Upper lobe of left lung (tissue), 6 donors: ENCODE measurements at regions not wholly inside any gene's neighbourhood (a gene's known extent, or its start where the extent isn't known, plus 50 kb on each side); places are given as distances from the start of the nearest gene placed in this dataset.

Experiments used
- ATAC-seq, 2 donors: fragments of 200-7000 bp; cut with Tn5 transposase; one replicate each; pipeline ENCODE4 v1.9.1; 2022; ENCODE audit warnings: mild to moderate bottlenecking in 2 of 2, moderate library complexity in 2 of 2; ENCODE audit not compliant: low FRiP score in 2 of 2
- DNase-seq, 2 donors: peaks; one replicate each; pipeline ENCODE4 v3.0.0-alpha.2; 2019 to 2020
- H3K27ac ChIP-seq, 4 donors: fragments of 200-600 bp; sonication (generic); one replicate each; pipeline ENCODE4 v1.5.1; 2016 to 2019
- H3K27me3 ChIP-seq, 4 donors: fragments of 200-600 bp; sonication (generic); one replicate each; pipeline ENCODE4 v1.5.1; 2017 to 2019
- H3K36me3 ChIP-seq, 4 donors: fragments of 200-600 bp; sonication (generic); one replicate each; pipeline ENCODE4 v1.5.1; 2016 to 2019
- H3K4me1 ChIP-seq, 4 donors: fragments of 200-600 bp; sonication (generic); one replicate each; pipeline ENCODE4 v1.5.1; 2018 to 2019
- H3K4me3 ChIP-seq, 4 donors: fragments of 200-600 bp; sonication (generic); one replicate each; pipeline ENCODE4 v1.5.1; 2017 to 2019; ENCODE audit warnings: mild to moderate bottlenecking in 2 of 4, moderate library complexity in 1 of 4
- H3K9me3 ChIP-seq, 4 donors: fragments of 200-600 bp; sonication (generic); one replicate each; pipeline ENCODE4 v1.5.1; 2018 to 2019
- CTCF ChIP-seq, 6 experiments: fragments of 450-650 bp in 4 of 6; fragments of 200-600 bp in 2 of 6; sonication (generic) in 2 of 6; IDR thresholded peaks; one replicate each; pipeline ENCODE4 v1.5.1; 2016 to 2019; ENCODE audit warnings: antibody characterized with exemption in 6 of 6
- EP300 ChIP-seq, 4 donors: sonication (generic); formaldehyde crosslinking; IDR thresholded peaks; one replicate each; pipeline ENCODE4 v1.5.1; 2017; ENCODE audit warnings: antibody characterized with exemption in 4 of 4, control low read depth in 2 of 4
- POLR2A ChIP-seq, 4 donors: fragments of 450-650 bp; IDR thresholded peaks; one replicate each; pipeline ENCODE4 v1.5.1; 2016 to 2017; ENCODE audit warnings: antibody characterized with exemption in 4 of 4, mild to moderate bottlenecking in 2 of 4
- POLR2AphosphoS5 ChIP-seq, 2 donors: sonication (generic); formaldehyde crosslinking; IDR thresholded peaks; one replicate each; pipeline ENCODE4 v1.5.1; 2017; ENCODE audit warnings: antibody characterized with exemption in 2 of 2
- WGBS, 2 donors: methylation state at CpG; one replicate each; pipeline ENCODE4 v1.1.5; 2017 to 2018; 5-methylcytosine and 5-hydroxymethylcytosine counted together
- donor health status: DM: no; HTN: no; CAD: no; lungs with moderate emphysema.
- donor health status: DM: no; HTN: yes; CAD: no; lungs with severe emphysema.

- TF ChIP-seq POLR2AphosphoS5 (IDR thresholded peaks at IDR 0.05) (no peak), EP300 (IDR thresholded peaks at IDR 0.05) (no peak), CTCF (IDR thresholded peaks at IDR 0.05) (no peak), POLR2A (IDR thresholded peaks at IDR 0.05) (no peak)
- Histone ChIP-seq H3K27ac (no peak overlapping the region), H3K4me3 (no peak overlapping the region), H3K27me3 (no peaks in the 10 kb centered on the region), H3K9me3 (no peaks in the 10 kb centered on the region), H3K4me1 (peaks cover 0 to 9% (median 0%) of the 10 kb centered on the region in 4 donors), H3K36me3 (no peaks in the 10 kb centered on the region)
- 86 to 89% methylated on average over 8 of the region's 8 CpGs for WGBS, 2 donors
- DNase-seq (no peak), ATAC-seq (no peak)
Observed at GRCh38 chr20:60952861-60953260, 299.2 kb upstream of the CDH4 start.

- H3K9me3 ChIP-seq: no peaks in the 10 kb centered on the region
- WGBS, 2 donors: 90 to 93% methylated on average over 13 of the region's 13 CpGs
- ATAC-seq: no peak
Observed at GRCh38 chr20:60953321-60953720, 298.7 kb upstream of the CDH4 start.

GRCh38 chr20:60955706-60956105 is 296.4 kb upstream of the CDH4 start:
- Histone ChIP-seq H3K4me3 (no peak overlapping the region), H3K9me3 (no peaks in the 10 kb centered on the region), H3K27me3 (no peaks in the 10 kb centered on the region), H3K36me3 (no peaks in the 10 kb centered on the region), H3K4me1 (peaks cover 0 to 11% (median 0%) of the 10 kb centered on the region in 4 donors), H3K27ac (peak overlapping the region in 1 of 4 donors; percentile 41)
- 32 to 44% methylated on average over 2 of the region's 2 CpGs for WGBS, 2 donors
- TF ChIP-seq POLR2AphosphoS5 (IDR thresholded peaks at IDR 0.05) (no peak), POLR2A (IDR thresholded peaks at IDR 0.05) (no peak), EP300 (IDR thresholded peaks at IDR 0.05) (no peak), CTCF (IDR thresholded peaks at IDR 0.05) (no peak)
- ATAC-seq: peak in 1 of 2 donors; percentile 48
- DNase-seq: no peak

More at GRCh38 chr20:60953321-60953720, 298.7 kb upstream of the CDH4 start:
- no peaks in the 10 kb centered on the region for H3K36me3 ChIP-seq
- H3K4me3 ChIP-seq: no peak overlapping the region
- no peaks in the 10 kb centered on the region for H3K27me3 ChIP-seq
- no peak for DNase-seq
- H3K27ac ChIP-seq: no peak overlapping the region
- TF ChIP-seq POLR2A (IDR thresholded peaks at IDR 0.05): no peak
- no peak for TF ChIP-seq CTCF (IDR thresholded peaks at IDR 0.05)
- TF ChIP-seq POLR2AphosphoS5 (IDR thresholded peaks at IDR 0.05): no peak
- no peak for TF ChIP-seq EP300 (IDR thresholded peaks at IDR 0.05)
- H3K4me1 ChIP-seq: peaks cover 0 to 11% (median 0%) of the 10 kb centered on the region in 4 donors

- H3K36me3 ChIP-seq: no peaks in the 10 kb centered on the region
- no peak overlapping the region for H3K4me3 ChIP-seq
- H3K4me1 ChIP-seq: peaks cover 0 to 11% (median 0%) of the 10 kb centered on the region in 4 donors
- no peaks in the 10 kb centered on the region for H3K27me3 ChIP-seq
- H3K9me3 ChIP-seq: no peaks in the 10 kb centered on the region
- DNase-seq: no peak
- WGBS, 2 donors: 60 to 70% methylated on average over 4 of the region's 4 CpGs
- no peak for ATAC-seq
- TF ChIP-seq POLR2AphosphoS5 (IDR thresholded peaks at IDR 0.05) (no peak), POLR2A (IDR thresholded peaks at IDR 0.05) (no peak), CTCF (IDR thresholded peaks at IDR 0.05) (no peak), EP300 (IDR thresholded peaks at IDR 0.05) (no peak)
- H3K27ac ChIP-seq: peak overlapping the region in 1 of 4 donors; percentile 41
Observed at GRCh38 chr20:60956194-60956593, 295.9 kb upstream of the CDH4 start.

- ATAC-seq (no peak), DNase-seq (no peak)
Observed at GRCh38 chr20:60957621-60958020, 294.4 kb upstream of the CDH4 start.

More at GRCh38 chr20:60957621-60958020, 294.4 kb upstream of the CDH4 start:
- no peaks in the 10 kb centered on the region for H3K27me3 ChIP-seq
- no peaks in the 10 kb centered on the region for H3K9me3 ChIP-seq
- H3K4me1 ChIP-seq: peaks cover 0 to 11% (median 0%) of the 10 kb centered on the region in 4 donors
- H3K36me3 ChIP-seq: no peaks in the 10 kb centered on the region
- H3K4me3 ChIP-seq: no peak overlapping the region
- 69 to 70% methylated on average over 3 of the region's 3 CpGs for WGBS, 2 donors
- TF ChIP-seq EP300 (IDR thresholded peaks at IDR 0.05) (no peak), CTCF (IDR thresholded peaks at IDR 0.05) (no peak), POLR2AphosphoS5 (IDR thresholded peaks at IDR 0.05) (no peak), POLR2A (IDR thresholded peaks at IDR 0.05) (no peak)
- H3K27ac ChIP-seq: no peak overlapping the region
